ENCODE measurements at regions not wholly inside any gene's neighbourhood (a gene's known extent, or its start where the extent isn't known, plus 50 kb on each side); places are given as distances from the start of the nearest gene placed in this dataset.

- TF ChIP-seq ZNF687 (IDR thresholded peaks at IDR 0.05) (no peak), CEBPZ (IDR thresholded peaks at IDR 0.05; ENCODE audit: low read depth, low read length) (no peak), MXI1 (IDR thresholded peaks at IDR 0.05; ENCODE audit: low read depth, low read length) (no peak)
Observed at GRCh38 chr10:125485665-125486064, 197.3 kb downstream of the TEX36 start (continued).

GRCh38 chr10:125484035-125484732 lies 198.8 kb downstream of the TEX36 start:
- POLR2A ChIA-PET = no interaction called here
- Histone ChIP-seq H4K20me1 (ENCODE audit: control insufficient read depth, insufficient read depth) (no peaks in the 10 kb centered on the region), H3K4me1 (ENCODE audit: control insufficient read depth, insufficient read depth, low read length) (no peaks in the 10 kb centered on the region), H3K27ac (ENCODE audit: control insufficient read depth, insufficient read depth) (no peak overlapping the region), H3K27me3 (replicated peaks in 1 of 2; ENCODE audit: control insufficient read depth in 2 of 2, insufficient read depth in 2 of 2, low read length in 1 of 2) (no peaks in the 10 kb centered on the region), H3K4me2 (ENCODE audit: control insufficient read depth, insufficient read depth) (no peak overlapping the region), H3K36me3 (ENCODE audit: control insufficient read depth in 2 of 2, insufficient read depth in 2 of 2, low read length in 1 of 2) (no peaks in the 10 kb centered on the region), H3K9ac (ENCODE audit: control insufficient read depth, insufficient read depth, low read length) (no peak overlapping the region), H2AFZ (ENCODE audit: control insufficient read depth, low read depth, low read length) (no peak overlapping the region), H3K4me3 (no peak overlapping the region), H3K9me3 (replicated peaks; ENCODE audit: control insufficient read depth, insufficient read depth, low read length) (no peaks in the 10 kb centered on the region), H3K79me2 (ENCODE audit: control insufficient read depth, insufficient read depth, low read length) (no peaks in the 10 kb centered on the region)
- intact Hi-C loops (cut with micrococcal nuclease; ENCODE audit: unreplicated experiment) = no loop called here
- CTCF ChIA-PET = interaction anchor here (1.1 kb wide), 1 partner anchor 39 kb away, joined by 4 read pairs; no protein-coding TSS in a partner anchor
- BruUV-seq (replicated peaks) = no TSS peak
- in situ Hi-C loops (cut with MboI) = no loop called here
- RAD21 ChIA-PET (ENCODE audit: unreplicated experiment) = no interaction called here
- WGBS (ENCODE audit: insufficient coverage, insufficient replicate concordance, low lambda C conversion rate, missing lambda C conversion rate) = 8% methylated on average over 1 of the region's 1 CpG
- no peak for DNase-seq (ENCODE audit: low read depth, low spot score)
- SMC1A ChIA-PET (ENCODE audit: uncharacterized antibody, unreplicated experiment) = no interaction called here
- no peak for ATAC-seq
- no peak for FAIRE-seq
- no peak for TF ChIP-seq BCL11A (IDR thresholded peaks at IDR 0.05; ENCODE audit: low read depth, low read length)
- no peak for TF ChIP-seq CHD1 (IDR thresholded peaks at IDR 0.05; ENCODE audit: low read depth, low read length)
- no peak for TF ChIP-seq ATF2 (IDR thresholded peaks at IDR 0.05; ENCODE audit: low read length)
- no peak for TF ChIP-seq CEBPZ (IDR thresholded peaks at IDR 0.05; ENCODE audit: low read depth, low read length)
- TF ChIP-seq USF1 (IDR thresholded peaks at IDR 0.05; ENCODE audit: borderline replicate concordance, extremely low read length, insufficient read depth, low read depth, low read length) = no peak
